Stimulated activated CD4-positive, alpha-beta T cell treated with anti-CD3 and anti-CD28 coated beads, Interleukin-2, amount 100 ng/mL, for 48 hours (primary cell): ENCODE measurements at regions not wholly inside any gene's neighbourhood (a gene's known extent, or its start where the extent isn't known, plus 50 kb on each side); places are given as distances from the start of the nearest gene placed in this dataset.
"Not testable (repeated sequence)": the region's sequence is repeated elsewhere in the genome, so short reads cannot be mapped to it uniquely, and the experiment has no call there.

Source experiments
- DNase-seq, 2 donors: peaks; one replicate each; pipeline ENCODE4 v3.0.0-alpha.2; 2020

DNA sequence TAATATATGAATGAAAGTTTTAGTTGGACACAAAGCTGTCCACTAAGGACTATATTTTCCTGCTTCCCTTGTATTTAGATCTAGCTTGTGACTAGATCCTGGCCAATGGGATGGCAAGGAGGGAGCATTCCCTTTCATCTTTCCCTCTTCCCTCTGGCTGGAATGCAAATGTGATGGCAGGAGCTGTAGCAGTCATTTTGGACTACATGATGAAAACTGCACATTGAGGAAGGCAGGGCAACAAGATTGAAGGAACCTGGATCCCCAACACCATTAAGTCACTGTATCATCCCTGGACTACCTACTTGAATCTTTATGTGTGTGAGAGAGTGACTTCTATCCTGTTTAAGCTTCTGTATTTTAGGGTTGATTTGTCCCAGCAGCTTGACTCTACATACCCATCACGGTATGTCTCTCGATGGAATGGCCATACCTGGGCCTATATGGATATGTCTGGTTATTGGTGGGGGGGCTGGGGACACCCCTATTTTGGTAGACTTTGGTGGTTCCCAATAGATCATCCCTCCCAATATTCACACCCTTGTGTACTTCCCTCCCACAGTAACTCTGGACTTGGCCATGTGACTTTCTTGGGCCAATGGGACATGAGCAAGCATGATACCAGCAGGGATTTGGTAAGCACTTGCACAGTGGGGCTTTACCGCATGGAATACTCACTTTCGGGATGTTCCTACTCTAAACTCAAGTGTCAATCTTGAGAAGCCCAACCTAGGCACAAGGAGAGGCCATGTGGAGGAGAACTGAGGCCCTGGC lies 128.5 kb downstream of the VEGFA start:
- DNase-seq, result no peak

DNA sequence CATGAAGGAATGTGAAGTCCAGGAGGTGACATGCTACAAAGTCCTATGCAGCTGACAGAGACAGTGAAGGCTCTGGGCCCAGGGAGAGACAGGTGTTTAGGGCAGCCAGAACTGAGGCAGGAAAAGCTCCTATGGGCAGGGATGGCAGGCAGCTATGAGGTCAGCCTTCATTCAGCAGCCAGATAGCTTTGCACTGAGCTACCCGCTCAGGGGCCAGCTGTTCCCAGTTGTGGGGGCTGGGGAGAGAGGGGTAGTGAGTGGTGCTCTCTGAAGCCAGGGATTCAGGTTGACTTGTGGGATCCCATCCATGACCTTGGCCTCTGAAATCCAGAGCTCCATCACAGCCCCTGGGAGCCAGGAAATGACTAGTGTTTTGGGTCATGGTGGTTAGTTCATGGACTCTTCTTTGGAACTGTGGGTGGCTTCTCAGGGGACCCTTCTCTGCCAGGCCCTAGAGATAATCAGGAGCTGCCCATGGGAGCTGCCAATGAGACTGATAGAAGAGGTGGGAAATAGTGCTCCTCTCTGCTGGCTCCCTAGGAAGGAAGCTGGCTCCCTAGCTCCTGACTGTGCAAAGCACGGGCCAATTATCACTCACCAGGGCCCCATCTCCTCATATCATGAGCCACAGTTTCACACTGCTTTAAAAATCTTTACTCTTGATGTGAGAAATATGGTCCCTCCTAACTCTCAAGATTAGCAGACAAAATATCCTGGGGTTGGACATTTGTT lies 127.7 kb downstream of the VEGFA start:
- no peak for DNase-seq

DNA sequence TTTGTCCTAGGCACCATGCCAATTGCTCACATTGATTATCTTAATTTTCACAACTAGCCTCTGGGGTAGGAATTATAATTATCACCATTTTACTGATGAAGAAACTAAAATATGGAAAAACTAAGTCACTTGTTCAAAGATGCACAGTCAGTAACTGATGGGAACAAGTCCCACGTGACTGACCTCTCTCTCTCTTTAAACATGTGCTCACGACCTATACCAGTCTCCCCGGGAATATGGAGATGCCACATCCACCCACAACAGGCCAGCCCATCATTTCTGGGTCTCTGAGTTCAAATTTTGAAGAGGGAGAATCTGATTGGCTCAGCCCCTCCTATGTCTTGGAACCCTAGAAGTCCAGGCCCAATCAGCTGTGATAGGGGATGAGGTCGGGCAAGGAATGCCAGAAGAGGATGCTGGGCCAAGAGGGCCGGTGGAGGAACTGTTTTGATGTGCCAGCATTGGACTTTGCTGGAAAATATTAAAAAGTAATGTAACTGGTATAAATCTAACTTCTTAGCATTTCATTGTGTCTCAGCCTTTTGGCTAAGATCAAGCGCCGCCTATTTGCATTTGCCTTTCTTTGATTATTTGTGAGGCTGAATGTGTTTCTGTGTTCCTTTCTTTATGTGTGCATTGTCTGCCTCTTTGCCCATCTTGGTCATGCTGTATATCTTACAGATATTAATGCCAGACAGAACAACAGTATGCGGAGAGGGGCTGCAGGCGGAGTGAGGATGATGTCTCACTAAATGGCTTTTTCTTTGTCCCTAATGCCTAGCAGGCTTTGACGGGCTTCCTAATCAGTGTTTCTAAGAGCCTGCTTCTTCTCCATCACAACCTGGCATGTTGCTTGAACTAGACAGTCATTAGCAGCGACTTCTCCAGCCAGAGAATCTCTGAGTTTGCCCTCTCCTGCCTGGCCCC lies 126.6 kb downstream of the VEGFA start:
- DNase-seq, result no peak

DNA sequence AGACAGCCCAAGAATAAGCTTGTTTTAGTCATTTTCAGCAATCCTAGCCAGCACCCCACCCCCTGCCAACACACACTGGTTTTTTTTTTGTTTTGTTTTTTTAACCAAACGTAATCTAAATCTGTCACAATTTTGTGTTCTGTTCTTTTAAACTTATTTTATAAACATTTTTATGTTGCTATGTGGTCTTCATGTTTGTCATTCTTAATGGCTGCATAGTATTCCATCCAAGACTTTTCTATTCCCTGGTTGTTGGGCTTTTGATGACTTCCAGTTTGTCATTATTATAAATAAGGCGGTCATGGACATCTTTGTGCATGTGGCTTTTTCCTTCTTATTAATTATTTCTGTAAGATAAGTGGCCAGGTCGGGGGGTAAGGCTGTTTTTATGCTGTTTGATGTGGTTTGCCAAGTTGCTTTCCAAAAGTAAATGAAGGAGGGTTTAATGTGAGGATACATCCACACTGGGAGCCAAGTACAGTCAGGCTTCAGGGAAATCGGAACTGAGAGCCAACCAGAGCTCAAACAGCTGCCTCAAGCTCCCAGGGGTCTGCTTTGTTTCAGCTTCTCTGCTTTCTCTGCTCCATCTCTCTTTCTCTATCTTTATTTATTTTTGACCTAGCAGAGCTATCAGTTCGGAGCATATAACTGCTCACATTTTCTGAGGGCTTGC lies 125.8 kb downstream of the VEGFA start:
- no peak for DNase-seq

DNA sequence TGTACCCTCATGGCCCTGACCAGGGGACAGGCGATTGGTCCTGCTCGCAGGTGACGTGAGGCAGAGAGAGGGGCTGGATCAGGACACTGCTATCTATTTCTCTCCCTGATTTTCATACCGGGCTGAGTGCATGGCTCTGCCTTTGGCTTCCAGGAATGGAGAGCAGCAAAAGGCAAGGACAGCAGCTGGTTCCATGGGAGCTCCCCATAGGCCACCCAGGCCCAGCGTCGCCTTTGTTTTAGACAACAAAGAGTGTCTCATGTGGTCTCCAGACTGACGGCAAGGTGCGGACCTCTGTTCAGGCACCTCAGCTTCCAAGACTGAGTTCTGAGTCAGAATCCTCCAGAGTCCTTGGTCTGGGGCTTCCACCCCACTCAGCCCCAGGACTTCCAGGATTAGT lies 123.1 kb downstream of the VEGFA start:
- DNase-seq, result no peak

DNA sequence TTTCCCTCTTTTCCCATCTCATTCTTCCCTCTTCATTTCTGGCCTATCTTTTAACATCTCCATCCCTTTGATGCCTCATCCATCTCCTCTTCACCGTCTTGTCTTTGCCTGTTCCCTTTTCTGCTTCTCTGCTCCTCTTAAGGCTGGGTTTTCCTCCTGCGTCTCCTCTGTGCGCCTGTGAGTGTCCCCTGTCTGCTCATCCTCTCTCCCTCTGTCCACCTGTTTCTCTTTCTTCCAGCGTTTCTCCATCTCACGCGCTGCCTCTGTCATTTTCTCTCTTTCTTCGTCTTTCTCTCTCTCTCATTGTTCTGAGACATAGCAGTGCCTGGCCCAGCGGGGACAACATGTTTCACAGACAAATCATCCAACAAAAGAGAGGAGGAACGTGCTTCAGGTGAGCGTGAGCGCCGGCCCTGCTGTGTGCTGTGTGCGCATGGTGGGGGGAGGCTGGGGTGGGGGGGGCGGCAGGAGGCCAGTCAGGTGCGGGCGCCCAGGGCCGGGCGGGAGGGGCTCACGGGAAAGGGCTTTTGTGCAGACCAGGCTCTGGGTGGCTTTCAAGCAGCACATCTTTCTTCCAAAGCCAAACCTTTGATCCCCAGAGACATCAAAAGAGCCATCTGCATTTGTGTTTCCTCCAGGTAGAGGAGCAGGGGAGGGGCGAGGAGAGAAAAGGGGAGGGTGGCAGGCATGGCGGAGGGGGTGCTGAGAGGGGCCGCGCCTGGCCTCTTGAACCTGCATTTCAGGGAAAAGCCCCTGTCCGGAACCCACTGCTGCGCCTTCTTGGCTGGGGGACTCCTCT lies 121.3 kb downstream of the VEGFA start:
- no peak for DNase-seq

DNA sequence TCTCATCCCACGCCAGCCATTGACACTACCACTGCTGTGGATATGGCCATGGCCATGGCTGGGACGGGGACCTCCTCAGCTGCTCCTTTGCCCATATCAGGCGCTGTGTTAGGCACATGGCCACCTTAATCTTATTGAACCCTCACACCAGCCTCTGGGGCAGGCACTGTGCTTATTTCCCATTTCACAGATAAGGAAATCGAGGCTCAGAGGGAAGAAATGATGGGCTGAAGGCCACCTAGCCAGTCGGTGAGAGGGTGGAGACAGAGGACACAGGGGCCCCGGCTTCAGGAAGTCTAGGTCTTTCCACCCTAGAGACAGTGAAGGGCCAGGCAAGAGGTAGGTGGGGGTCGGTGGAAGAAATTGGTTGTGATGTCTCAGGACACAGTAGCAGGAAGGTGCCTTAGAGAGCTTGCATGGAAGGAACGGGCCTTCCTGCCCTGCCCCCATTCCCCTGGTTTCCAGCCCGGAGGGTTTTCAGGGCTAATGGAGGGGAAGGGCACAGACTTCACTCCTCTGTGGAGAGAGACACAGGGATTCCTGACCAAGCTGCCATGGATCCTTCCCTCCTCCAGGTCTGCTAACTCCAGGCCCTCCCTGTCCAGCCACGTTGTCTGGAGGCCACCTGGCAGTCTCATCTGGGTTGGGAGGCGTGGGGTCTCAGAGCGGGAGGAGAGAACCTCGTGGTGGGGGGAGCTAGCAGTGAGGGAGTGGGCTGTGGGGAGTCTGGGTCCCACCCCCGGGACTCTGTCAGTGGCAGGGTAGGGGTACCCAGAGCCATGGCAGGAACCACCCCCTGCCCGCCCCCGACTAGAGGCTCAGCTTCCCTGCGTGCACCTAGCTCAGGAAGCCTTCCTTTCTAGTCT lies 120.4 kb downstream of the VEGFA start:
- no peak for DNase-seq

DNA sequence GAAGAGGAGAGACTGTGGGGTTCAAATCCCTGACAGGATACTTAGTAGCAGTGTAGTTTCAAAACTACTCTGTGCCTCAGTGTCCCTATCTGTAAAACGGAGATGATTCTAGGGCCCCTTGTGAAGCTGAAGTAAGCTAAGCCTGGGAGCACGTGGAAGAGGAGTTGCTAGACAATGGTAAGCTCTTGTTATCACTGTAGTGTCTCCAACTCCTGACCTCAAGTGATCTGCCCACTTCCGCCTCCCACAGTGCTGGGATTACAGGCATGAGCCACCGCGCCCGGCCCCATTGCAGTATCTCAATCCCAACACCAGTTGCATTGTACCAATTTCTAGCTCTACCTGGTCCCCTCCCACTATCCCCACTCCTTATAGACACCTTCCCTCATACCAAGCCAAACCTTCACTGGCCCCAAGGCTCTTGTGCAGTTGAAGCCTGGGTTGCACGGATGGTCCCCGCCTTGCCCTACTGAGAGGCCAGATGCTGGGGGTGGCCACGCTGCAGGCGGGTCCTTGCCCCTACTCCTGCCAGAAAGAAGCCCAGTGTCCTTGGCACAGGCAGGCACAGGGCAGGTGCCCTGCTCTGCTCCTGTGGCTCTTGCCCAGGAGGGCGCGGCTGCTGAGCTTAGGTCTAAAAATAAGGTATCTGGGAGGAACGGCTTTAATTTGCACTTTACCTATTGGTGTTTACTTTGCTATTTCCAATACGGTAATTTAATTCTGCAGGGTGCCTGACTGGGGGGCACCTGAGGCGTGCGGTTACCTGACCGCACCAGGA lies 118.1 kb downstream of the VEGFA start:
- no peak for DNase-seq

DNA sequence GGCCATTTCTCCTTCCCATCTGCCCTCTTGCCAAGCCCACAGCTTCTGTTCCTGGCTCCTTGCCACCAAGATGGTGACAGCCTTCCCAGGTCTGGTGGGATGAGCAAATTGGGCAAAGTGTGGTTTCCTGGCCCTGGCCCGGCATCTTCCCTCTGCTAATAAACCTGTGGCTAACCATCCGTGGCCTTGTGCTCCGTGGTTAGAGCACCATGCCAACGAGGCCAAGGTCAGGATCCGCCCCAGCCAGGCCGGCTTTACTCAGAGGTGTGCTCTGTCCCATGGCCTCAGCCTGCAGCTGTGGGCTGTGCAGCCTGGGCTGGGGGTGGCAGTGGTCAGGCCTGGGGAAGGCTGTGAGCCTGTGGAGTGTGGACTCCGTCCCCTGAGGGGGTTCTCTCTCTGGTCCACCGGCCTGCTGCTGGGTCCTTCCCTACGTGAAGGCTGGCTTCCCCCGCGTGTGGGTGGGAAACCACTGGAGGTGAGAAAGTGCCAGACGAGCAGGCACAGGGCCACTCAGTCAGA lies 117.4 kb downstream of the VEGFA start:
- no peak for DNase-seq

DNA sequence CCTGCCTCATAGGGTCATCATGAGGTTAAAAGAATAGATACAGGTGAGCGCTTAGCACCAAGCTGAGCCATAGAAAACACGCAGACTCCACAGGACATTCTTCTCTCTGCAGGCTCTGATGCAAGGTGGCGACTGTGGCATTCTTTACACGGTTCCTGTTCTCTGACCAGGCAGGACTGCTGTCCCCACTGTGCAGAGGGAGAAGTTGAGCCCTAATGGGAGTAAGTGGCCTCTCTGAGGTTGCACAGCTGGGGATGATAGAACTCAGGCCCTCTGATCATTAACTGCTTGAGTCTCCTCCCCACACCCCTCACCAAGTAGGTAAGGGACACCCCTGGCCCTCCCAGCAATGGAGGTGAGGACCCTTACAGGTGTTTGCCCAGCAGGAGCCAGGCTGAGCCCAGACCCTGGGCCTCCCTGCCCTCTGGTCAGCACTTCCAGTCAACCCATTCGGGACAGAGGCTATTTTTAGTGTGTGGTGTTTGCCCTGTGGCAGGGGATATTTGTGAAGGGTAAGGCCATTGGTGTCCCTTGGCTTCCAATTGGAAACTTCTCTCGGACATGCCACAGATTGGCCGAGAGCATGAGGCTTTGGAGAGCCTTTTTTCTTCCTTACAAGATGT lies 116.8 kb downstream of the VEGFA start:
- DNase-seq, result no peak

DNA sequence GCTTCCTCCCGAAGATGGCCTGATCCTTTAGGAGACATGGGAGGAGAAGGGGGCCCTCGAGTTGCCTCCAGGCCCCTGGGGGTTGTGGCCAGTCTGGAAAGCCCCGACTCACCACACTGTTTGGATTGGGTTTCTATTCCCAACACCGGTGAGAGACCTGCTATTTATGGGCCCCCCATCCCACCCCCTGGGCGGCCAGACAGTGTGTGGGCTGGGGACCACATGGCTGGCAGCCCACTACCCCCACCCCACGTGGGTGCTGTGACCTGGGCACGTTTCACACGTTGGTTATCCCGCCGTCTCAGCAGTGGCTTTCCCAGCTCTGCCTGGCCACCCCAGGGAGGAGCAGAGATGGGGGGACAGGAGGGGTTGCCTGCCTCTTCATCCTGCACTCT lies 116.1 kb downstream of the VEGFA start:
- DNase-seq, result no peak

DNA sequence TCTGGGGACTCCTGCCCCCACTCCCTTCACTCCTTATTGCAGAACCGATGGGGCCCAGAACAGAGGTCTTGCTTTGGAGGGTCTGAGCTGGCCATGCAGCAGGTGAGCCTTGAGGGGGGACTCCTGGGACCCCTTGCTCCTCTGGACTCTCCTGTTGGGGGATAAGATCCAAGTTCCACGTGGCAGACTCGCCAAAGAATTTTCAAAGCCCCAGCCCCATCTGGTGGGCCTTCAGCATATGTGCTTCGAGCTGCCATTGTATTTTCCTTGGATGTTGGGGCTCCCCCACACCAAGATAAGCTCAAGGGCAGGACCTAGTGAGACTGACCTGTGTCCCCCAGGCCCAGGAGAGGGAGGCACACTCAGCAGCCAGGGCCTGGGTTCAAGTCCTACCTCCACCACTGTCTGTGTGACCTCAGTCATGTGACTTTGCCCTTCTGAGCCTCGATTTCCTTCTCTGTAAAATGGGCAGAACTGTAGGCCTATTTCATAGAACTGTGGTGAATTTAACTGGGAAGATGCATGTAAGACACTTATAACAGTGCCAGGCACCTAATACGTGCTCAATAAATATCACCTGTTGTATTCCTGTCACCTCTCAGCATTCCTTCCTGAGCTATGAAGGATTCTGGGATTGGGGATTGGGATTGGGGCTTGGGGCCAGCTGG lies 115.5 kb downstream of the VEGFA start:
- DNase-seq, result no peak

DNA sequence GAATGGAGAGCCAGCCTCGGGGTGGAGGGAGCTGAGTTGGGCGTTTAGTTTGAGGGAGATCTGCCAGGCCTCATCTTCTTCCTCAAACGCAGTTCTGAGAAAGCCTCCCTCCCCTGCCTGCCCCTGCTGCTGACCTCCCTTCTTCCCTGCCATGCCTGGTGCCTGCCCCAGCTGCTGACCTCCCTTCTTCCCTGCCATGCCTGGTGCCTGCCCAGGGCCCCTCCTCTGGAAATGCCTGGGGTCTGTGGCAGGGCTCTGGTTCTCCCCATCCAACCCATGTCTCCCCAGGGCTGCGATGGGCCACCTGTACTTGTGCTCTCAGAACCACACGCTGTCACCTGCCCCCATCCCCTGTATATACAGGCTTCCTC lies 114.6 kb downstream of the VEGFA start:
- no peak for DNase-seq

DNA sequence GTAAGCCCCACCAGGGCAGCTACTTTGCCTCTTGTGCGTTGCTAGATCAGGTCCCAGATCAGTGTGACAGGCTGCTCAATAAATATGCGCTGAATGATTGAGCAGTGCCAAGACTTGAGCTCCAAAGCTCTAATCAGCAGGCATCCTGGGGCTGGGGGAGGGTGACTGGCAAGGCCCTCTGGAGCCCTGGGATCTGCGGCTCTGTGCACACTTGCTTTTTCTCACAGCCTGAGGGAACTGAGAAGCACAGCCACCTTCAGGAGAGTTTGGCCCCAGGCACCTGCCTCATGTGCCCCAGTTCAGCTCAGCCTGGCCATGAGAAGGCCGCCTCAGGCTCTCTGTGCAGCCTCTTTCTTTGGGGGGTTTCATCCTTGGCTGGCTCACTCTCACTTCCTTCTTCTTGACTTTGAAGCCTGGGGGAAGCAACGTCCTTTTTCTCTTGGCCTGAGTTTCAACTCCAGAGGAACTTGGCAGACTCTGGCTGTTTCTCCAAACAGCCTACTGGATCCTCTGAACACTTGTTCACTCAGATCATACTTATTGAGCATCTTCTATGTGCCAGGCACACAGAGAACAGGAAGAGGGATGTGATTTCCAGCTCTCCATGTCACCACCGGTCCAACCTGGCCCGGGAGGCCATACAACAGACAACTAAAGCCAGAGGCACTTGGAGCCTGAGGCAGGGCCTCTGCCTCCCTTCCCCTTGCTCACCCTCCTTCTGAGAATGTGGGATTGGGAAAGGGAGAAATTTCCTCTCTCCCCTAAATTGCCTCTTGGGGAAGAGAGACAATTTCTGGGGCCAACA lies 114.0 kb downstream of the VEGFA start:
- DNase-seq, result no peak

DNA sequence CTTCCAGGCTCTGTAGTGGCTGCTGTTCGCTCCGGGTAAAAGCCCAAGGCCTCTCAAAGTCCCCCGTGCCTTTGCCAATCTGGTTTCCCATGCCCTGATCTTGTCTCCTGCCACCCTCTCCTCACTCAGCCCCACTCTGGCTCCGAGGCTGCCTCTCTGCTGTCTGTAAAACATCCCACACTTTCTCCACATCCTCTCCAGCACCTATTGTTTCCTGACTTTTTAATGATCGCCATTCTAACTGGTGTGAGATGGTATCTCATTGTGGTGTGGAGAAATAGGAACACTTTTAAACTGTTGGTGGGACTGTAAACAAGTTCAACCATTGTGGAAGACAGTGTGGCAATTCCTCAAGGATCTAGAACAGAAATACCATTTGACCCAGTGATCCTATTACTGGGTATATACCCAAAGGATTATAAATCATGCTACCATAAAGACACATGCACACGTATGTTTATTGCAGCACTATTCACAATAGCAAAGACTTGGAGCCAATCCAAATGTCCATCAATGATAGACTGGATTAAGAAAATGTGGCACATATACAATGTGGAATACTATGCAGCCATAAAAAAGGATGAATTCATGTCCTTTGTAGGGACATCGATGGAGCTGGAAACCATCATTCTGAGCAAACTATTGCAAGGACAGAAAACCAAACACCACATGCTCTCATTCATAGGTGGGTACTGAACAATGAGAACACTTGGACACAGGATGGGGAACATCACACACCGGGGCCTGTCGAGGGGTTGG lies 112.9 kb downstream of the VEGFA start:
- DNase-seq, result not testable (repeated sequence)

DNA sequence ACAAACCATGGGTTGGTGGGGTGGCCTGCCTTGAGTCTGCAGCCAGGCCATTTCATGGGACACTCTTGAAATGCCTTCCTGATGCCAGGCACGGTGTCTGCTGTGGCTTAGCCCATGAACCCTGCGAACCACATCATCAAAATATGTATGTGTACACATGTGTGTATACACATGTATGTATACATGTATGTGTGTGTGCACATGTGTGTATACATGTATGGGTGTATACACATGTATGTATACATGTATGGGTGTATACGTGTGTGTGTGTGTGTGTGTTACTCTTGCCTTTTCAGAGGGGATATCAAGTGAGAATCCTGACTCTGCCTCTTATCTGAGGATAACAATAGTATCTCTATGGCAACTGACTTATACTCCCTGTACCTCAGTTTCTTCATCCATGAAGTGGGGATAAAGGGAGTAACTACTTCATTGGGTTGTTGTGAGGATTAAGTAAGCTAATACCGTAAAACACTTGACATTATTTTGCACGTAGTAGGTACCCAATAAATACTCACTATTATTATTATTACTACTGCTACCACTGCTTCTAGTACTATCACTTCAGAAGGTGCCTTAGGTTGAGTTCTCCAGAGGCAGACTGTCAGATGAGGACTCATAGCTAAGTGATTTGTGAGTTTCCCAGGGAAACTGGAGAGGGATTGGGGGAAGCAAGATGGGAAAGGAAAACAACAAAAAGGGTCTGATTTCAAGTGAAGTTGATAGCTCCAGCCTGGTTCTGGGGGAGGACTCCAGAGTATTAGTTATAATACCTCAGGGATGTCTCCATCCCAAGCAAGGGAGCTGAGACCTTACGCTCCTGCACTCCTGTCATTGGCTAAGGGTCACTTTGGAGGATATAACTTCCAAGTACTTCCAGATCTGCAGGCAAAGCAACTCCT lies 110.5 kb downstream of the VEGFA start:
- DNase-seq, result no peak
